DMS153 treated with DMSO at 0.1 percent for 48 hours (cell line): ENCODE measurements at regions not wholly inside any gene's neighbourhood (a gene's known extent, or its start where the extent isn't known, plus 50 kb on each side); places are given as distances from the start of the nearest gene placed in this dataset.

Experiments used
- DNase-seq: peaks from one replicate; lab custom pipeline; 2025; ENCODE audit not compliant: unreplicated experiment; lab: John Stamatoyannopoulos, UW

DNA sequence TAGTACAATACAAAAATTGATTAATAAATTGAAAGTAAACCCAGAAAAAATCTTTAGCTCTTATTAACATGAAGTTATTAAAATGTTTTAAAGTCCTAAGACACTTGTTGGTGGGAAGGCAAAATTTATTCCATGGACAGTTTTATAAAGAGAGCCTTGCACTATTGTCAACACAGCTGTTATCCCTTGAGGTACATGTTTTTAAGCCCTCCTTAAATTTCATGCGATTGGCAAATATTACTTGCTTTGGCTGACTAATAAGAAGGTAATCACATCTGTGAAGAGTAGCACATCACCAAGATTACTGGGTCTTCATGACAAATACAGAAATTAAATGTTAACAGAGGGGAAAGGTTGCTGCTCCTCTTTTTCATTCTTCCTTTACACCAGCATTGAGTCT, 611.1 kb downstream of the BRINP3 start:
- DNase-seq, result no peak

DNA sequence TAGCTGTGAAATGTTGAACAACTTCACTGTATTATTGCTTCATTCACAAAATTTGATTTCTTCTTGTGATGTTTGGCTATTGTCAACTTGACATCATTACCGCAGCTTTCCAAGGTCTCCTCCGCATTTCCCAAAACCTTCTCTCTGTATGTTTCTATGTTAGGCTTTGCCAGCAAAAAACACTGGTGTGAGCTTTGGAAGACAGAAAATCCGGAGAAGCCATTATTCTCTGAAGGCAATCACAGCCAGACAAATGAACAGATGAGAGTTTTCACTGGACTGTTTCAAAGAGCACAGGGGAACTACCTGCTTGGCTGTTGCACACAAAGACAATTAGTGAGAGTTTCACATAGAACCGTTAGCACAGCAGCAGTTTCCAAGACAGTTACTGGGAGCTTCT, 609.6 kb downstream of the BRINP3 start:
- DNase-seq, result no peak

DNA sequence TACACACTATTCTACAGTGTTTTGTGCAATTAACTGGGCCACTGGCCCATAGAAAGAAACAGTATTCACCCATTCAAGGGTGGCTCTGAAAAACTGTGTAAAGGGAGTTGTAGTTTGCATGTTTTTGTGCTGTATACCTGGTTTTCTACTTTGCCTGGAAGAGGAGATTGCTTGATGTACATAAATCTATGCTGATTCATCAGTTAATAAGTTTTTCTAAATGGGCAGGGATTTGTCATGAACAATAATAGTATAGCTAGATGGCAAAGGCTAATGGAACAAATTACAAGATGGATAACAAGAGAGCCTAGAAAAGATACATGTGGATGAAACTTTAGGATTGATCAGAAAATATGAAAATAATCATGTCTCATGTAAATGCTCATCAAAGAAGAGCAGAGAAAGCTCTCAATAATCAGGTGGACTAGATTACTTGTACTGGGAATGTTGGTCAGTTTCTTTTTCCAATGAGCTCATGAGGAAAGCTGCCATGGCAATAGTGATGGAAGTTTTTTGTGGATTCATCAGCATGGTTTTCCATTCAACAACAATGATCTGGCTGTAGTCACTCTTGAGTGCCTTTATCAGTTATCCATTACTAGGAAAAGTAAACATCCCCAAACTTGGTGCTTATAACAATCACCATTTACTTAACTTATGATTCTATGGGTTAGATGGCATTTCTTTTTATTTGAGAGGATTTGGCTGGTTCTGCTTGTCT, 602.8 kb downstream of the BRINP3 start:
- DNase-seq, result no peak

DNA sequence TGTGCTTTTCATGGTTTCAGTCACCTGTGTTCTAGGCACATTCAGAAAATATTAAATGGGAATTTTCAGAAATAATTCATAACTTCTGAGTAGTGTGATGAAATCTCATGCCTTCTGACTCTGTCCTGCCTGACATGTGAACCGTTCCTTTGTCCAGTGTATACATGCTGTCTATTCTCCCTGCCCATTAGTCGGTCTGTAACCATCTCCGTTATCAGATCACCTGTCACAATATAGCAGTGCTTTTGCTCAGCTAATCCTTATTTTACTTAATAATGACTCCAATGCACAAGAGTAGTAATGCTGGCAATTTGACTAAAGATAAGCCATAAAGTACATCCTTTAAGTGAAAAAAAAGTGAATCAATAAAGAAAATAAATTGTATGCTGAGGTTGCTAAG, 597.5 kb downstream of the BRINP3 start:
- no peak for DNase-seq

DNA sequence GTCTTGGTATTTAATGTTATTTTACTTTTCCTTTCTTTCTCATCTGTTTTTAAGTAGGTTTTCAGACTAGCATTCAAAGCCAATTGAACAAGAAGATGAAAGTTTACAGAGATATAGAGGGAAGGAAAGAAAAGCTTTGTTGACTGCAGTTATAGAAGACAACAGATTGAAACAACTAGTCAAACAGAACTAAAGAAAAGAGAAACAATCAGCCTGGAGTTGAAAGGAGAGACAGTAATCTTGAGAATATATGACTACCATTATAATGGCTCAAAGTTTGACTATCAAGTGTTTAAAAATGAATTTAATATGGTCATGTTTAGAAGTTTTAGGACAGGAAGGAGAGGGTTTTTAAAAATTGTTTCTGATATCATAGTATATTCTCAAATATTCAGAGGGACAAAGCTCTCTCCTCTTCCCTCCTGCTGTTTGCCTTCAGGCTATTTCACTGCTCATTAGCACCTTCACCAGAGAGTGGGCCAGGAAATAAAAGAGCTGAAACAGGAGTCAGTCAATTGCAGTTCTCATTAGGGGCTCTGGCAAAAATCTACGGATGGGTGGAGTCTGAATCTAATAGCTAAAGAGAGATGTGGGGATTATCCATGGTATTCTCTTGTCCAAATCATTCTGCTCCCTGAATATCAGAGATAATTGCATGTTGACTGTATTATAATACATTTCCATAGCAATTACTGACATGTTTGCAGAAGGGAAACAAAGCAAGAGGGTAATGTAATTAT, 577.8 kb downstream of the BRINP3 start:
- no peak for DNase-seq

GRCh38 chr1:189904509-189904908, 573.2 kb downstream of the BRINP3 start:
- no peak for DNase-seq

DNA sequence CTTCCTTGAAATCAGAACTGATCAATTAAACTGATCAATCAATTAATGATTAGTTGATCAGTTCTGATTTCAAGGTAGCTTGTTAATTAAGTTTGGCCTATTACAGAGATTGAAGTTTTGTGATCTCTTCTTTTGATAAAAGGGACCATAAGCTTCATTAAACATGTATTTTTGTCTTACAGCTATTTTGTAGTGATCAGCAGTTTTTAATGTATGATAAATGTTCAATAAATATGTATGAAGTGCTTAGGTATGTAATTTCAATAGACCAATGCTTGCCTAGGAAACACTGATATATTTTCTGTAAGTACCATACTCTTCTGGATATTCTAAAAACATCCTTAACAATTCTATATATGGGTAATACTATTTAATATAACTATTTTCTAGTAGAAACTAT, 569.6 kb downstream of the BRINP3 start:
- DNase-seq, result no peak

DNA sequence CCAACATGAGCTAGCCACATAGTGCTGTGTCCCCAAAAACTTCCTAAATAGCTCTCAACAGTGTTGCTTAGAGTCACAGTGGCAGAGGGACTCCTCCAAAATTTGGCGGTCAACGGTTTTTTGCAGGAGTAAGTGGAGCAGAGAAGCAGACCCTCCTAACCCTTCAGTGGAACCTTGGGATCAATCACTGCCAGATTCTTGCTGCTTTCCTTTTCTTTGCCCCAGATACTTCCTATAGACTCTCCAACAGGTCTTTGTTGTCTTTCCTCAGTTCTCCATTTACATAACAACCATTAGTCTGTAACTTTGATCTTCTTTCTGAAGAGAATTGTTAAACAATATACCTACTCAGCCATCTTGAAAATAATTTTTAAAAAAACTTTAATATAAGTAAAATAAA, 556.1 kb downstream of the BRINP3 start:
- DNase-seq, result no peak

DNA sequence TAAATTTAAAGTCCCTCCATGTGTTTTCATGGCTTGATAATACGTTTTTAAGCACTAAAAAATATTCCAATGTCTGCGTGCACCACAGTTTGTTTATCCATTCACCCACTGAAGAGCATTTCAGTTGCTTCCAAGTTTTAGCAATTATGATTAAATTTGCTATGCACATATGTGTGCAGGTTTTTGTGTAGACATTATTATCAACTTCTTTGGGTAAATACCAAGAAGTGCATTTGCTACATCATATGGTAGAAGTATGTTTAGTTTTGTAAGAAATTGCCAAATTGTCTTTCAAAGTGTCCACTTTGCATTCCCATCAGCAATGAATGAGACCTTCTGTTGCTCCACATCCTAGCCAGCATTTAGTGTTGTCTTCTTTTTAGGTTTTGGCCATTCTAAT, 550.0 kb downstream of the BRINP3 start:
- no peak for DNase-seq

GRCh38 chr1:189929501-189930099, 548.1 kb downstream of the BRINP3 start:
- DNase-seq, result no peak

DNA sequence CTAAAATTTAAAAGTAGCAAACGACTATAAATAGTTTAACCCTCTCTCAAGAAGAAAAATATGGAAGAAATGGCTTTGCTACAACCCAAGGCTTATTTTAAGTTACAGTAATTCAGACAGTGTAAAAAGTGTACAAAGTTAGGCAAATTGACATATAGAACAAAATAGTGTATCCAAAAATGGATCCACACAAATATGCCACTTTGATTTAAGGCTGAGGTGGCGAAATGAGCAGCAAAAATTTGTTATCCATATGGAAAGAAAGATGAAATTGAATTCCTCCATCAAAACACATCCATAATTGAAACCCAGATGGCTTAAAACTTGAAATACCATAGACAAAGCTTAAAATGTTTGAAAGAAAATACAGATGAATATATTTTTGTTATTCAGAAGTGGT, 540.8 kb downstream of the BRINP3 start:
- DNase-seq, result no peak

DNA sequence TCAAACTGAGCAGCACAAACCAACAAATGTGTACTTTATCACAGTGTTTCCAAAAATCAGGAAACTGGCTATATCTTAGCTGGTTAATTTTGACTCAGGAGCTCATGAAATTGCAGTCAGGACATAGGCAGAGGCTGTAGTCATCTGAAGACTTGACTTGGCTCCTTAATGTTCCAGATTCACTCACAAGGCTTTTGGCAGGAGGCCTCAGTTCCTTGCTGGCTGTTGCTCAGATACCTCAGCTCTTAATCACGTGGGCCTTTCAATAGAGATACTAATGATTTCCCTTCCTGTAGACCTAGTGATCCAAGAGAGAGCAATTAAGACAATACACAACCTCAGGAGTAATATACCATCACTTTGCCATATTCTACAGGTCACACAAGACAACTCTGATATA, 537.7 kb downstream of the BRINP3 start:
- no peak for DNase-seq

GRCh38 chr1:189941922-189942321, 535.7 kb downstream of the BRINP3 start:
- no peak for DNase-seq

- no peak for DNase-seq
These were observed 518.9 kb downstream of the BRINP3 start for GRCh38 chr1:189958756-189959155.

DNA sequence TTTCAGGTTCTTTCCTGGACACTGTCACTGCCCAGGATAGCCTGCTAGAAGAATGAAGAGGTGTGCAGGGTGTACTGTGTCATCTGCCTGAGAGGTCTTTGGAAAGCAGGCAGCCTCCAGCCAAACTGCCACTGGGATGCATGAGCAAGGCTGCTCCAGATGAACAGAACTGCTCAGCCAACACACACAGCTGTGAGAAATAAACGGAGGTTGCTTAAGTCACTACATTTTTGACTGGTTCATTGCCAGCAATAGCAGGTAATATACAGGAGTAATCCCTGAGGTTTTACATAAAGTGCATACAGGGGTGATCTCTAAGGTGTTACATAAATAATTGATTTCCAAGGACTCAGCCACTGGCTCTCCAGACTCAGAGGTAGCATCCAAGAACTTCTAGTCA, 516.9 kb downstream of the BRINP3 start:
- DNase-seq, result no peak

DNA sequence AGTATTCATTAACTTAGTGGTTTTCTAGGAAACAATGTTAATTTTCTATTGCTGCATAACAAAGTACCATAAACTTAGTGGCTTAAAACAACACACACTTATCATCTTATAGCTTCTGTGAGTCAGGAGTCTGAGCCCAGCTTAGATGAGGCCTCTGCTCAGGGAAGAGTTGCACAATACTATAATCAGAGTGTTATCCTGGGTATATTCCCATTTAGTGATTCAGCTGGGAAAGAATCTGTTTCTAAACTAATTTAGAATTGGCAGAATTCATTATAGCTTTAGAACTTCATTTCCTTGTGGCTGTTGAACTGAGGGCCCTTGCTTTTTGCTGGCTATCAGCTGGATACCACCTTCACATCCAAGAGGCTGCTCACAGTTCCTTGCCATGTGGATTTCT, 515.5 kb downstream of the BRINP3 start:
- DNase-seq, result no peak

GRCh38 chr1:189970331-189971230, 507.1 kb downstream of the BRINP3 start:
- no peak for DNase-seq

GRCh38 chr1:189971656-189972055, 506.0 kb downstream of the BRINP3 start:
- no peak for DNase-seq

GRCh38 chr1:189977184-189977583, 500.5 kb downstream of the BRINP3 start:
- no peak for DNase-seq

DNA sequence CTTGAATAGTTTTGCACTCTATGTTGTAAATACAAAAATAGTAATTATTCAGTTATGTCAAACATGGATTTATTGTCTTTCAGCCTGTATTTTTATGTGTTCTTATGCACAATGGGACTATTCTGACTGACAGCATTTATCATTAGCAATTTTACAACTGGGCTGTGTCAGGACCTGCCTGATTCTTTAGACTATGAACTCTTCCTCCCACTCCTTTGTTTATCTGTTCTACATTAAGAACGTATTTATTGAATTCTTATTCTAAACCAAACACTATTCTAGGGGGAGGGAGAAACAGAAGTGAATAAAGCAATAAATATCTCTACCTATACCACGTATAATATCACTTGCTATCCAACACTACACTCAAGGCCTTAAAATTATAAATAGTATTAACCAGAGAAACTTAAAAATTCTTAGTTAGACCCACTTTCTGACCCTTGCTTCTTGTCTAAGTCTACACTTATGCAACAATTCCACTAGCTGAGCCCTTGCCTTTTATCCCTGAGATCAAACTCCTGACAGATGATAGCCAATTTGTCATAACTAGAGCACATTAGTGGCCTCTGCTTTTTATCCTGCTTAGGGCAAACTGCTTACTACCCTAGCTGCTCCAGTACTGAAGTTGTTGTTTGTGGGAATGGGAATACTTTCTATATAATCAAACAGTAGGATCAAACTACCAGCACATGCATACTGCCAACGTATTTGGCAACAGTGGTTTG, 494.3 kb downstream of the BRINP3 start:
- no peak for DNase-seq

DNA sequence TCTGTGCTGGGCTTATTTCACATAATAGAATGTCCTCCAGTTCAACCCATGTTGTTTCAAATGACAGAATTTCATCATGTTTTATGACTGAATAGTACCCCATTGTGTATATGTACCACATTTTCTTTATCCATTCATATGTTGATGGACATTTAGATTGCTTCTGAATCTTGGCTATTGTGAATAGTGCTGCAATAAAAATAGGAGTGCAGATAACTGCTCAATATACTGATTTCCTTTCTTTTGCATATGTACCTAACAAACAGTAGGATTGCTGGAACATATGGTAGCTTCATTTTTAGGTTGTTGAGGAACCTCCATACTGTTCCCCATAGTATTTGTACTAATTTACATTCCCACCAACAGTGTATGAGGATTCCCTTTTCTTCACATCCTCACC, 491.1 kb downstream of the BRINP3 start:
- DNase-seq, result no peak
